Kidney capillary endothelial cell (primary cell): ENCODE measurements at regions not wholly inside any gene's neighbourhood (a gene's known extent, or its start where the extent isn't known, plus 50 kb on each side); places are given as distances from the start of the nearest gene placed in this dataset.

Experiments
- DNase-seq: peaks from one replicate; pipeline ENCODE4 v3.0.0-alpha.2; 2018; ENCODE audit warnings: low spot score

- DNase-seq = no peak
Measured at GRCh38 chr12:77571768-77572167, 258.9 kb upstream of the NAV3 start.

DNA sequence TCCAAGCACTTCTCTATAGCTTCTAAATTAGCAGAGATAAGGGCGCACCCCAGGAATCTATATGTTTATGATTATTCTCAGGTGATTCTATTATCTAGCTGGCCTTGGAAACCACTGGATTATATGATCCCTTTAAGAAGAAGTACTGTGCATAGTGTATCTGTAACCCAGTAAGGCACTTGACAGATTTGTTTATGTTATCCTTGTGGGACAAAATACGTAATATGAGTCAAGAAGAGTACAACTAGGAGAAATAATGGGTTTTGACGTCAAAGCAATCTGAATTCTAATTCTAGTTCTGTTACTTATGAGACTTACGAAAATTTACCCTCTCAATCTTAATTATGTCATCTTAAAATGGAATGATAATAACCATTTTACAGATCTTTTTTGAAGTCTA, 259.6 kb upstream of the NAV3 start:
- no peak for DNase-seq

DNA sequence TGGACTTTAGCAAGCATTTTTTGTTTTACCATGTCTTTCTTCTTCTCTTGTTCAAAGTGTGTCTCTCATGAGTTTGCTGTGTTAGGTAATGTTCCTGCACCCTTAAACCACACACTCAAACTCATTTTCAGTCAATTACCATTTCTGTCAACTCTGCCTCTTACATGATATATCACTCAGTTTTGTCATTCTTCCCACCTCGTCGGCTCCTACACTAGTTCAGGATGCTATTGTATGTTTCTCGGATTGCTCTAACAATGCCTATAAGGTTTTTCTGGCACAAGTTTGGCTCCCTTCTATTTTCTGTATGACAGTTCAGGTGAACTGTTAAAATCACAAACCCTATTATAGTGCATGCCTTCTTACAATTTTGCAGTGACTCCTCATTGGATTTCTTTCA, 260.8 kb upstream of the NAV3 start:
- no peak for DNase-seq

DNA sequence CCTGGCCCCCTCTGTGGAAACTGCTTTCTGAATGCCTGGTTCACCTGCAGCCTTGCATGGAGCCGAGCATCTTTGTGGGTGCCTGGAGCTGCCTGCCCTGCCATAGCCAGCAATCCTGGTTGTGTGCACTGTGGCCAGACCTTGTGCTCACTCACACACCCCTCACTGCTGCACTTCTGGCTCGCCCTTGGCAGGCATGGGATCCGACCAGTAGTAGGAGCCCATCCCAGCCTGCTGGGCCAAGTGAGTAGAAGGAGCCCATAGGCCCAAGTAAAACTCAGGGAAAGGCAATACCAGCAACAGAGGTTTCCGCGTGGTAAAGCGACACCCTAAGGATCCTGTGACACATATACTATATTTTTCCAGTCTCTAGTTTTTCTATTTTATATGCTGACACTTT, 270.0 kb upstream of the NAV3 start:
- no peak for DNase-seq

DNA sequence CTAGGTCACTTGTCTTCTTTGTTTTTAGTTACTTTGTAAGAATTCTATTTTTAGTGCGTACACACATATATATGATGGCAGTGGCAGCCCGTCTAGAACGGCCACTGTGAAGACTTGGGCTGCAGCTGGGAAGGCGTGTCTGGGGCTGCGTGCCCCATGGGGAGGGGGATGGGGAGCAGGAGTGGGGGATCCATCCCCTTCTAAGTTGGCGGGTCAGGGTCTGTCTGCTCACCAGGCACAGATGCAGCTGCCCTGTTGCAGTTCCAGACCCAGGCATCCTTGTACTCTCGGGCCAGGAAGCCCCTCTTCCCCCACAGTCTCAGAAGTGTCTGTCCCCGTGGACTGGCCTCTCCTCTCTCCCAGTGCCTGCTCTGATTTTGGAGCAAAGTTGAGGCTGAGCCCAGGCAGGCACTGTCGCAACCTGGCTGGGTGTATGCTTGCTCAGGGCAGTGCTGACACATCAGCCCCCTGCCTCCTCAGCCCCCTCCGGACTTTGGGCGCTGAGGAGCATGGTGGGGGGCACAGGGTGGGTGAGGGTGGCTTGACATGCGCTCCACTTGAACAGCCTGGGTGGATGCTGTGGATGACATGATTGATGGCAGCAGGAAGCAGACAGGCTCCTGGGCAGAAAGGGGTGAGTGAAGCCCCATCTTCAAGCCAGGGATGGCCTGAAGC, 271.2 kb upstream of the NAV3 start:
- no peak for DNase-seq

DNA sequence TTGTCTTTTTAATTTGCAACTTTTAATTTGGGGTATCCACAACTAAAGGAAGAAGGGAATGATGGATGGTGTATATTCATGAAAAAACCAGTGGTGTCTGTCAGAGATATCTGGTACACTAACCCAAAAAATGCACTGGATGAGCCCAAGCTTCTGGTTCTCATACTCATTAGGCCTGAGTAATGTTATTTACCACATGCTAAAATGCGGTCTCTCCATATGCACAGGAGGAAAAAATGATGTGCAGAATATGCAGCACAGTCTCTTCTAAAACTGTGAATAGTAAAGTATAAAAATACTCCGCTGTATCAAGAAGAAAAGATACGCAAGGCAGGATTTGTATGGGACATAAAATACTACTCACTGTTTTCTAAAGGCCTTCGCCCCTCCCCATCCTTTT, 275.6 kb upstream of the NAV3 start:
- DNase-seq = no peak

DNA sequence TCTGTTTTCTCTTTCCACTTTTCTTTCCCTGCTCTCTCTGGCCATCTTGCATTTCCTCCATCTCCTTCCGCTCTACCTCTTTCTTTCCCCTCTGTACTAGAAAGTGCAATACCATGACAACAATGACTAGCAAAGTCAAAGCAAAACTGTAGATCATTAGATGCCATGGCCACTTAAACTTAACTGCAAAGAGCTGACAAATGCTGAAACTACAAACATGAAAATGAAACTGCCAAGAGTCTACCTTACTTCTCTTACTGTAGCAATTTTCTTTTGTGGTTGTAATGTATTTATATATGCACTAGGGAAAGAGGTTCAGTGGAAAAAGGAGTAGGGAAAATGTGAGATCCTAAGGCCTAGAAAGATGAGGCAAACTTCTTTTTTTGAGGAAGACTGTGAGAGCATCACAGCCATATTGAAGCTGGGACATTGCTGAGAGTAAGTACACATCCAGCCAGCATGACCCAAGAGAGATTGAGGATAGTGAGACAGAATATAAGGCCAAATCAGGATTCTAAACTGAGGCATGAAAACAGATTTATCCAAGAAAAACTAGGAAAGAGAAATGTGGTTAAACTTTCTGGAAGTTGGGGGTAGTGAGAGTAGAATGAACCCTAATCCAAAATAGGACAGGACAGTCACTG, 276.6 kb upstream of the NAV3 start:
- no peak for DNase-seq

GRCh38 chr12:77549383-77550128, 281.1 kb upstream of the NAV3 start:
- no peak for DNase-seq

DNA sequence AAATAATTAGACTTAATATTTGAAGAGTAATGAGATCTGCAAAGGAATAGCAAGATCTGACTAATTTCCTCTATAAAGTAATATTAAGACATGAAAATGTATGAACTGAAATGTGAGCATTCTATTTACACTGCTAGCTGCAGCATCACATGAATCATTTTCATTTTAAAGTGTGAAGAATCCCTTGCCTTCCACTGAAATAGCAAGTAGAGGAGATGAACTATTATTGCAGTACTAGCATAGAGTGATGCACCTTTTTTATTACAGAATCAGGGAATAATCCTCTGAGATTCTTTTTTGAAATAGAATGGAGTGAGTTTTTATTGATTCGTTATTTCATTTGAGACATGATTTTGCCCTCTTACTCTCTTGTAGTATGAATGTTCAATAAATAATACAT, 281.9 kb upstream of the NAV3 start:
- no peak for DNase-seq

GRCh38 chr12:77540097-77540496, 290.6 kb upstream of the NAV3 start:
- DNase-seq = no peak

DNA sequence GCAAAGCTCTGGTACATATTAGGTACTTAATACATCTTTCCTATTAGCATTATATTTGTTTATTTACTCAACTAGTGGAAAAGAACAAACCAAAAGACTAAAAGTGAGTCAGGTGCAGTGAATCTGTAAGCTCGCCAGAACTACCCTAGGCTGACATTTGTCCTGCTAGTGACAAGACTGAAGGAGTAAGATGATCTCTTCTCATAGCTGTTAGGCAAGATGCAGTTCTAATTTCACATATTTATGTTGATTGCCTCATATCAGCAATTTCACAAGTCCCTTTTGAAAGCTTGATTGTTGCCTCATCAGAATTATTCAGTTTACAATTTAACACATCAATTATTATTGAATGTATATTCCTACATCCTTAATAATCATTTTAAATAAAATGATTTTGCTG, 293.0 kb upstream of the NAV3 start:
- no peak for DNase-seq

GRCh38 chr12:77535734-77536133, 295.0 kb upstream of the NAV3 start:
- no peak for DNase-seq

- no peak for DNase-seq
Measured at GRCh38 chr12:77531912-77532311, 298.8 kb upstream of the NAV3 start.

DNA sequence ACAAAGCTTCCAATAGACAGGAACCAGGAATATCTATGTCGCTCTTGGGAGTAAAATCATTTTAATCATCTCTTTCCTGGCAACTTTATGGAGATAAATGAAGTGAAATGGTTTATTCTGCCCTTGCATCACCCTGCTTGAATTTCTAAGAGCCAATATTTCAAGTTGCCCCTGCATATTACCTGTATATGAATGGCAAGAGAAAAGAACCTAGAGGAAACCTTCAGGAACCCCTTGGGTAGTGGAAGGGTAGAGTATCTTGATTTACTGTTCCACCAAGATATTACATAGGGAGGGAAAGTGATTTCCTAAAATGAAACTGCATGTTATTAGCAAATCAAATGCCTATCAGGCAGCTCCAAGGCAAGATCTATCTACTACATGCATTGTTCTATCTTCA, 308.4 kb upstream of the NAV3 start:
- DNase-seq = no peak

DNA sequence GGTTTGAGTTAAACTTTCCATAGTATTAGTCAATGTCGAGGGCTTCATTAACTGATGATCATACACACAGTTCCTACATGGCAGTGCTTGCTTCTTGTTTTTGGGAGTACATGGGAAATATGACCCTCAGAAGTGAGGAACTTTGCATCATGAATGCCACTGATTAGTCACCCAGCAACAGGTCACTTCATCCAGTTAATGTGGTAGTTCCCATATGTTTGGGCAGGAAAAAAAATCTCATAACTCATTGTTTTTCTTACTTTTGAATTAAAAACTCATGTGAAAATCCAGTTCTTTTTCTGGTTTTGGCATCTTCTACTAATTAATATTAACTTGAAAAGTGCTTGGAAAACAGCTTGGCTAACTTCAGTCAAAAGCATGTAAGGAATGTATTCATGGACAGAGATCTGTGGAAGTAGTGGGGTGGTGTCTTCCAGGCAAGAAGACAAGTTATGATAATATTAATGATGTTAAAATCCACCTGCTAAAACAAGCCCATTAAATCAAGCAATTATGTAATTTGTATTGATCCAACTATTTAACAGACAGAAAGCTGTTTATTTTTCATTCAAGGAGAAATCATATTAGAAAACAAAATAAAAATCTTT, 309.1 kb upstream of the NAV3 start:
- no peak for DNase-seq

GRCh38 chr12:77514511-77514910, 316.2 kb upstream of the NAV3 start:
- no peak for DNase-seq

DNA sequence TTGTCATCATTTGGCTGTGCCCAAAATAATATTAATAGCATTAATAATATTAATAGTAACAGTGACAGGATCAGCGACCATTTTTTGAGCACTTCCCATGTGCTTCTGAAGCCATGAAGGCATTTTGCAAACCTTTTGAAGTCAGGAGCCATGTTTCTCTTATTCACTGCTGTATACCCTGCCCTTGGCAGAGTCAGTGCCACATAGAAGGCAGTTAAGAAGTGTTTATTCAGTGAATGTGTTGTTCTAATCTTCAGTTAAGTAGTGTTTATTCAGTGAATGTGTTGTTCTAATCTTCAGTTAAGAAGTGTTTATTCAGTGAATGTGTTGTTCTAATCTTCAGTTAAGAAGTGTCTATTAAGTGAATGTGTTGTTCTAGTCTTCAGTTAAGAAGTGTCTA, 319.7 kb upstream of the NAV3 start:
- DNase-seq = no peak

GRCh38 chr12:77504466-77504865, 326.2 kb upstream of the NAV3 start:
- DNase-seq = no peak

DNA sequence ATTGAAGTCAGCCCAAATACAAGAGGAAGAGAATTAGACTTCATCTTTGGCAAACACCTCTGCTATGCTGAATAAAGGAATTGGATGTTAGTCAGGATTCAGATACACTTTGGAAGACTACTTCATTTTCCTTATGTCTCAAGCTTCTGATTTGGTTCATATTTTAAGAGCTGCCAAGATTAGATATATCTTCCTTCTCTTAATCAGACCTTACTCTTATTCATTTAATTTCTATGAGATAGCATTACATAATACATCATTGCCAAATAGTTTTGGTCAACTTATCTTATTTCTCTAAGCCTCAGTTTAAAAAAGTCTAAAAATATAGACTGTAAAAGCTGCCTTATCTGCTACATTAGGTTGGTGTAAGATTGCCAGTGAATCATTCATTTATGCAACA, 330.6 kb upstream of the NAV3 start:
- no peak for DNase-seq

DNA sequence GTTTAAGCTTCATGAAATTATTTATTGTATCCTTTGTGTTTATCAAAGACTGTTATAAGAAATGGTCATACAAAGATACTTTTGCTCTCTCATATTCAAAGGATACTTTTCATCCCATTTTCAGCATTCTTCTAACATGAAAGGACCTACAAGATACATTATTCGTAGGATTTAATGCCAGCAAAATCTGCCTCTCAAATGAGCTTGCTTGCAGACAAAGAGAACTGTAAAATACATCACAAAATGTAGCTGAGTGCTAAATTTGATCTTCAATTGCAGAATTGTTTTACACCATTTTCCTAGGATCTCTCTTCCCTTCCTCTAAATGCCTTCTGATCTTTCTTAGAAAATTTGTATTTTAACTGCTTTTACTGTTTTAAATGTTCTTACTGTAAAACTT, 333.0 kb upstream of the NAV3 start:
- no peak for DNase-seq

DNA sequence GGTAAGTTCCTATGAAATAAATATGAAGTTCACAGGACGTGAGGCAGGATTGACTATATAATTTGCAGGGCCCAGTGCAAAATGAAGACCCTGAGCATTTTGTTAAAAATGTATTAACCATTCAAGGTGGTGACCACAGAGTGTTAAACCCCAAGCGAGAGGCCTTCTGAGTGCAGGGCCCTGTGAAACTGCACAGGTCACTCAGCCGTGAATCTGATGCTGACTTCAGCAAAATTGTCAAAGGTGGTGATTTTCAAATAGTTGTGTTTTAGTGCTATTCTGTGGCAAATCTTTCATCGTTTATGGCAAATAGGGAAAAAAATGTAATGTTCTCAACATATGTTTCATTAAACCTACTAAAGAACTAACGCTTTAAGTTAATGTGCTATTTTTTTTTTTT, 334.0 kb upstream of the NAV3 start:
- DNase-seq = no peak

- DNase-seq = no peak
Measured at GRCh38 chr12:77494296-77494695, 336.4 kb upstream of the NAV3 start.
